ENCODE measurements at regions not wholly inside any gene's neighbourhood (a gene's known extent, or its start where the extent isn't known, plus 50 kb on each side); places are given as distances from the start of the nearest gene placed in this dataset.

DNA sequence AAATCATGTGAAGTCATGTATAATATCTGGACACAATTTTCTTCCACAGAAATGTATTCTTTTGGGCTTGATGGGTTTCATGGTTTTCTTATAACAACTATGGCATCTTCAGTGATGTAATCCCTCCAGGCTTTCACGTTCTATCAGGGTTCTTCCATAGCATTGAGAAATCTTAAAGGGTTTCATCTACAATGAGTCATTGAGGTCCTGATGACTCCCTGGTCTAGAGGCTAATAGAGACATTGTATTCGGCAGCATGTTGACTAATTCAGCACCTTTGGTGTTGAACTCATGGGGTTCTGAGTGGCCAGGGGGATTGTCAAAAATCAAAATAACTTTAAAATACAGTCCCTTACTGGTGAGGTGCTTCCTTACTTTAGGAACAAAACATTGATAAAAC is 614.0 kb upstream of the CRIM1 start:
- TF ChIP-seq CTCF (IDR thresholded peaks at IDR 0.05; ENCODE audit: low read depth, low read length), result no peak
- no peak for TF ChIP-seq EZH2phosphoT487 (IDR thresholded peaks at IDR 0.05; ENCODE audit: low read depth)

Measured in OCI-LY3 (cell line).